ENCODE measurements at regions not wholly inside any gene's neighbourhood (a gene's known extent, or its start where the extent isn't known, plus 50 kb on each side); places are given as distances from the start of the nearest gene placed in this dataset.

DNA sequence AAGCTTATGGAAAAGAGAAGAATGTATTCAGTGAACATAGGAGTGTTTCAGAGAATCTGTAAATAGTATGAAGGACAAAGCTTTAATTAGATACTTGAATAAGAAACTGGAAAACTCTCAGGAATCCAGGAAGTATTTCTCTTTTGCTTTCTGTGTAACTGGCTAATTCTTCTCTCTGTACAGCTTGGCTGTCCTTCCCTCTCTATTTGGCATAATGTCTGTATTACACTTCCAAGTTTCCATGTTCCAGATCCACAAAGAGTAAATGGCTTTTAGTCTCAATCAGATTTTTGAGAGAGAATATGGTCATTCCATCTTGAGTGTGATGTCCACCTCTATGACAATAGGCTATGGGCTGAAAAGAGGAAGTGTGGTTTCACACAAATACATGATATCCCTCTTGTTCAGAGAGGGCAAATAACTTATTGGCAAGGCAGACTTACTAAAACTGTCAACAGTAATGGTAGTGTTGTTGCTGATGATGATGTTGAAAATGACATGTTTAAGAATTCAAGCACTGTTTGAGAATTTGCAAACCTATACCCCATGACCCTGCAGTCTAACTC lies 129.2 kb upstream of the ERBB4 start:
- TF ChIP-seq, protein P1, sequence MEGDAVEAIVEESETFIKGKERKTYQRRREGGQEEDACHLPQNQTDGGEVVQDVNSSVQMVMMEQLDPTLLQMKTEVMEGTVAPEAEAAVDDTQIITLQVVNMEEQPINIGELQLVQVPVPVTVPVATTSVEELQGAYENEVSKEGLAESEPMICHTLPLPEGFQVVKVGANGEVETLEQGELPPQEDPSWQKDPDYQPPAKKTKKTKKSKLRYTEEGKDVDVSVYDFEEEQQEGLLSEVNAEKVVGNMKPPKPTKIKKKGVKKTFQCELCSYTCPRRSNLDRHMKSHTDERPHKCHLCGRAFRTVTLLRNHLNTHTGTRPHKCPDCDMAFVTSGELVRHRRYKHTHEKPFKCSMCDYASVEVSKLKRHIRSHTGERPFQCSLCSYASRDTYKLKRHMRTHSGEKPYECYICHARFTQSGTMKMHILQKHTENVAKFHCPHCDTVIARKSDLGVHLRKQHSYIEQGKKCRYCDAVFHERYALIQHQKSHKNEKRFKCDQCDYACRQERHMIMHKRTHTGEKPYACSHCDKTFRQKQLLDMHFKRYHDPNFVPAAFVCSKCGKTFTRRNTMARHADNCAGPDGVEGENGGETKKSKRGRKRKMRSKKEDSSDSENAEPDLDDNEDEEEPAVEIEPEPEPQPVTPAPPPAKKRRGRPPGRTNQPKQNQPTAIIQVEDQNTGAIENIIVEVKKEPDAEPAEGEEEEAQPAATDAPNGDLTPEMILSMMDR (IDR thresholded peaks at IDR 0.05): no peak
- no peak for TF ChIP-seq POLR2A (IDR thresholded peaks at IDR 0.05)
